ENCODE measurements at regions not wholly inside any gene's neighbourhood (a gene's known extent, or its start where the extent isn't known, plus 50 kb on each side); places are given as distances from the start of the nearest gene placed in this dataset.

DNA sequence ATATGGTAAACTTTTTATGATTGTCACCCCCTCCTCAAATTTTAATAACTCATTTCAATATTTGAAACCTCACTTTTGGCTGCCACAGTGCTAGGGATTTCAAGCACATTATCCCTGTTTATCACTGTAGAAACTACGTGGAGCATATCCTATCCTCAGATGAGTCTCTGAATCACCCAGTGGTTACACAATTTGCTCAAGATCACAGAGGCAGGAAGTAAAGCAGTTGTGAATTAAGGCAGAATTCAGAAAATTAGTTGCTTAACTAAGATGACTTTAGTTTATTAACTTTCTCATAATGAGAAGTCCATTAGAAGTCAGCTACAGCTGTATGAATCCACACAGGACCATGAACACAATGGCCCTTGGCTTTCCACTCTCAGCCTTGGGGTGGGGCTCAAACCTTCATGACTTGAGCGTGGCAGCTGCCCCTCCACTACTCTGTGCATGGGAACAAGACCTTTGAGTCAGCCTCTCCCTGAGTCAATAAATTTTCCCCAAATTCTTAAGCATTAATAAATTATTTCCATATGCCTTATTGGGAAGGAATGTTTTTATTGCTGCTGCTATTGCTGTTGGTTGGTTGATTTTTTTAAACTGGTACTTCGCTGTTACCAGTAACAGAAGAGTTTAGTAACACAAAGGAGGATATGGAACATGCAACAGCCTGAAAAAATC, 369.0 kb downstream of the CBLN2 start:
- Histone ChIP-seq H3K36me3 (replicated peaks; ENCODE audit: insufficient read depth, low read length) (no peaks in the 10 kb centered on the region; the same call in 1 of the 2 replicates), H3K27ac (ENCODE audit: low read length) (no peak overlapping the region), H3K4me2 (ENCODE audit: low read depth, low read length) (no peak overlapping the region), H3K9ac (ENCODE audit: low read length) (no peak overlapping the region), H4K20me1 (ENCODE audit: insufficient read depth, low read length) (no peaks in the 10 kb centered on the region), H3K27me3 (replicated peaks; ENCODE audit: insufficient read depth, low read length) (no peaks in the 10 kb centered on the region), H3K79me2 (ENCODE audit: low read length) (no peaks in the 10 kb centered on the region), H3F3A (ENCODE audit: insufficient read depth, low read length) (peaks cover 15% of the 10 kb centered on the region), H2AFZ (ENCODE audit: low read length) (no peak overlapping the region), H3K4me3 (ENCODE audit: low read length) (no peak overlapping the region), H3K4me1 (ENCODE audit: low read length) (peaks cover 15% of the 10 kb centered on the region), H3K9me3 (replicated peaks; ENCODE audit: insufficient read depth, low read length) (no peaks in the 10 kb centered on the region), H3K9me2 (replicated peaks; ENCODE audit: insufficient read depth, low read length) (no peaks in the 10 kb centered on the region)
- TF ChIP-seq EZH2phosphoT487 (IDR thresholded peaks at IDR 0.05; ENCODE audit: low read length) = no peak
- DNase-seq = no peak

DNA sequence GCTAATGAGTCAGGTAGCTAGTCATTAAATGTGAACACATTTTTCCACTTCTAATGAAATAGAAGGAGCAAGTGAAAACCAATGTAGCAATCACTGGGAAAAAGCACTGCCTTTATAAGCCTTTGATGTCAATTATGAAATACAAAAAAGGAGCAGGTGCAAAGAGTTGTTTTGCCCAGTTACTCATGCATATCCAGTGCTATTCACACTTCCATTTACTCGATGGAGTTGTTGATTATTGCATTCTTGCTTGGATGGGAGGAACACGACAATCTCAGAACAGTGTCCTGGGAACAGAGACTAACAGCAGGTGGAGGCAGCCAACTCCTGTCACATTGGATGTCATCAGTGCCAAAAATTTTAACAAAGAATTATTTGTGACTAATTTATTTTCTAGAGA, 372.5 kb downstream of the CBLN2 start:
- Histone ChIP-seq H3K9ac (ENCODE audit: low read length) (no peak overlapping the region), H3K4me2 (ENCODE audit: low read depth, low read length) (no peak overlapping the region), H3K79me2 (ENCODE audit: low read length) (no peaks in the 10 kb centered on the region), H2AFZ (ENCODE audit: low read length) (no peak overlapping the region), H3K4me3 (ENCODE audit: low read length) (no peak overlapping the region), H3K27me3 (replicated peaks; ENCODE audit: insufficient read depth, low read length) (no peaks in the 10 kb centered on the region), H4K20me1 (ENCODE audit: insufficient read depth, low read length) (no peaks in the 10 kb centered on the region), H3K27ac (ENCODE audit: low read length) (no peak overlapping the region), H3K9me3 (replicated peaks; ENCODE audit: insufficient read depth, low read length) (no peaks in the 10 kb centered on the region), H3K36me3 (replicated peaks; ENCODE audit: insufficient read depth, low read length) (no peaks in the 10 kb centered on the region), H3K9me2 (replicated peaks; ENCODE audit: insufficient read depth, low read length) (no peaks in the 10 kb centered on the region), H3K4me1 (ENCODE audit: low read length) (no peaks in the 10 kb centered on the region), H3F3A (ENCODE audit: insufficient read depth, low read length) (no peaks in the 10 kb centered on the region)
- DNase-seq = no peak
- TF ChIP-seq, protein P1, sequence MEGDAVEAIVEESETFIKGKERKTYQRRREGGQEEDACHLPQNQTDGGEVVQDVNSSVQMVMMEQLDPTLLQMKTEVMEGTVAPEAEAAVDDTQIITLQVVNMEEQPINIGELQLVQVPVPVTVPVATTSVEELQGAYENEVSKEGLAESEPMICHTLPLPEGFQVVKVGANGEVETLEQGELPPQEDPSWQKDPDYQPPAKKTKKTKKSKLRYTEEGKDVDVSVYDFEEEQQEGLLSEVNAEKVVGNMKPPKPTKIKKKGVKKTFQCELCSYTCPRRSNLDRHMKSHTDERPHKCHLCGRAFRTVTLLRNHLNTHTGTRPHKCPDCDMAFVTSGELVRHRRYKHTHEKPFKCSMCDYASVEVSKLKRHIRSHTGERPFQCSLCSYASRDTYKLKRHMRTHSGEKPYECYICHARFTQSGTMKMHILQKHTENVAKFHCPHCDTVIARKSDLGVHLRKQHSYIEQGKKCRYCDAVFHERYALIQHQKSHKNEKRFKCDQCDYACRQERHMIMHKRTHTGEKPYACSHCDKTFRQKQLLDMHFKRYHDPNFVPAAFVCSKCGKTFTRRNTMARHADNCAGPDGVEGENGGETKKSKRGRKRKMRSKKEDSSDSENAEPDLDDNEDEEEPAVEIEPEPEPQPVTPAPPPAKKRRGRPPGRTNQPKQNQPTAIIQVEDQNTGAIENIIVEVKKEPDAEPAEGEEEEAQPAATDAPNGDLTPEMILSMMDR (IDR thresholded peaks at IDR 0.05; ENCODE audit: low read length) = no peak
- TF ChIP-seq EZH2phosphoT487 (IDR thresholded peaks at IDR 0.05; ENCODE audit: low read length) (no peak), EZH2 (optimal IDR thresholded peaks at IDR 0.05; ENCODE audit: low read depth, low read length) (no peak)

DNA sequence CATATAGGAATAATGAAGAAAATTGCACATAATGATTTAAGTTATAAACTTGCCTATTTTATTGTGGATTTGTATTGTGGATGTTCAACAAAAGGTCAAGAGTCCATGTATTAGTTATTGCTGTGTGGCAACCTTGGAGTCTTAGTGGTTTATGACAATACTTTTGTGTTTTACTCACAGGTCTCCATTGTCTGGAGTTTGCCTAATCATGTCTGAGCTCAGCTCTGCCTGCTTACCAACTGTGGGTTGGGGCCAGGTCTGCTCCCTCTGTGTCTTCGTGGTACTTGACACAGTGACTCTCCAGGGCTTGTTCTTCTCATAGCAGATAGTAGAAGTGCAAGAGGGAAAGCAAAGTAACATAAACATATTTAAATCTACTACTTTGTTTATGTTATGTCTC, 382.5 kb downstream of the CBLN2 start:
- Histone ChIP-seq H3K4me2 (ENCODE audit: low read depth, low read length) (peak overlapping the region; percentile 77), H3K9me3 (replicated peaks; ENCODE audit: insufficient read depth, low read length) (no peaks in the 10 kb centered on the region), H3K9ac (ENCODE audit: low read length) (no peak overlapping the region), H2AFZ (ENCODE audit: low read length) (peak overlapping the region; percentile 76), H3K27me3 (replicated peaks; ENCODE audit: insufficient read depth, low read length) (no peaks in the 10 kb centered on the region), H3K9me2 (replicated peaks; ENCODE audit: insufficient read depth, low read length) (no peaks in the 10 kb centered on the region), H4K20me1 (ENCODE audit: insufficient read depth, low read length) (no peaks in the 10 kb centered on the region), H3K79me2 (ENCODE audit: low read length) (no peaks in the 10 kb centered on the region), H3F3A (ENCODE audit: insufficient read depth, low read length) (peaks cover 23% of the 10 kb centered on the region), H3K36me3 (replicated peaks; ENCODE audit: insufficient read depth, low read length) (no peaks in the 10 kb centered on the region), H3K4me3 (ENCODE audit: low read length) (no peak overlapping the region), H3K4me1 (ENCODE audit: low read length) (peaks cover 23% of the 10 kb centered on the region), H3K27ac (ENCODE audit: low read length) (peak overlapping the region; percentile 80; the same call in 1 of the 2 replicates)
- TF ChIP-seq EZH2phosphoT487 (IDR thresholded peaks at IDR 0.05; ENCODE audit: low read length) (no peak), EZH2 (optimal IDR thresholded peaks at IDR 0.05; ENCODE audit: low read depth, low read length) (no peak)
- TF ChIP-seq, protein P1 (IDR thresholded peaks at IDR 0.05; ENCODE audit: low read length) = no peak
- DNase-seq = peak; percentile 37
